OCI-LY1 (cell line): ENCODE measurements at regions not wholly inside any gene's neighbourhood (a gene's known extent, or its start where the extent isn't known, plus 50 kb on each side); places are given as distances from the start of the nearest gene placed in this dataset.

Experiments
- H2AFZ ChIP-seq: fragments of 200-600 bp; sonication (generic), shearing (Covaris generic); 2 replicates; pipeline ENCODE4 v1.6.0; 2014; ENCODE audit warnings: antibody characterized with exemption, mild to moderate bottlenecking, low read length
- H3F3A ChIP-seq: fragments of 200-600 bp; sonication (generic), shearing (Covaris generic); 2 replicates; pipeline ENCODE4 v1.6.0; 2014; ENCODE audit warnings: mild to moderate bottlenecking, antibody characterized with exemption, low read length, moderate library complexity; ENCODE audit not compliant: insufficient read depth
- H3K27ac ChIP-seq: fragments of 200-600 bp; sonication (generic); 2 replicates; pipeline ENCODE4 v1.5.1; 2014; ENCODE audit warnings: low read length, mixed run types, mild to moderate bottlenecking, low read depth; ENCODE audit not compliant: poor library complexity, severe bottlenecking
- H3K27me3 ChIP-seq: fragments of 200-600 bp; sonication (generic); 2 replicates; pipeline ENCODE4 v1.6.0; 2014; ENCODE audit warnings: antibody characterized with exemption, mild to moderate bottlenecking, low read length, moderate library complexity; ENCODE audit not compliant: insufficient read depth
- H3K36me3 ChIP-seq: fragments of 200-600 bp; sonication (generic); 2 replicates; pipeline ENCODE4 v1.6.1; 2014; ENCODE audit warnings: mild to moderate bottlenecking, antibody characterized with exemption, low read length, moderate library complexity, mixed read lengths; ENCODE audit not compliant: insufficient read depth
- H3K4me1 ChIP-seq: fragments of 200-600 bp; sonication (generic); 2 replicates; pipeline ENCODE4 v1.5.1; 2014; ENCODE audit warnings: mild to moderate bottlenecking, low read length, moderate library complexity; ENCODE audit not compliant: insufficient read depth, severe bottlenecking
- H3K4me2 ChIP-seq: fragments of 200-600 bp; sonication (generic), shearing (Covaris generic); 2 replicates; pipeline ENCODE4 v1.6.1; 2014; ENCODE audit warnings: low read length
- H3K4me3 ChIP-seq: fragments of 200-600 bp; sonication (generic); 2 replicates; pipeline ENCODE4 v1.5.1; 2014; ENCODE audit warnings: low read length, low read depth, mild to moderate bottlenecking, mixed read lengths; ENCODE audit not compliant: poor library complexity, severe bottlenecking
- H3K79me2 ChIP-seq: fragments of 200-600 bp; shearing (Covaris generic); 2 replicates; pipeline ENCODE4 v1.6.1; 2016; ENCODE audit warnings: mixed run types, low read length, mixed read lengths; ENCODE audit not compliant: insufficient read depth
- H3K9ac ChIP-seq: fragments of 200-600 bp; sonication (generic), shearing (Covaris generic); 2 replicates; pipeline ENCODE4 v1.6.1; 2014; ENCODE audit warnings: mild to moderate bottlenecking, low read length, mixed read lengths
- H3K9me2 ChIP-seq: fragments of 200-600 bp; sonication (generic), shearing (Covaris generic); 2 replicates; pipeline ENCODE4 v1.6.1; 2014; ENCODE audit warnings: low read depth, mild to moderate bottlenecking, low read length, mixed read lengths
- H3K9me3 ChIP-seq: fragments of 200-600 bp; shearing (Covaris generic); 2 replicates; pipeline ENCODE4 v1.6.1; 2014; ENCODE audit warnings: low read length, mixed read lengths
- H4K20me1 ChIP-seq: fragments of 200-600 bp; sonication (generic), shearing (Covaris generic); 2 replicates; pipeline ENCODE4 v1.6.0; 2016; ENCODE audit warnings: mild to moderate bottlenecking, low read length; ENCODE audit not compliant: insufficient read depth
- EZH2 ChIP-seq: fragments of 200-600 bp; sonication (generic), shearing (Covaris generic); IDR thresholded peaks from 2 replicates; pipeline ENCODE4 v1.8.0; 2017; ENCODE audit warnings: borderline replicate concordance, mixed run types, mild to moderate bottlenecking, antibody characterized with exemption, low read length, moderate library complexity, mixed read lengths
- TF ChIP-seq, protein P1 (sequence below): fragments of 200-600 bp; sonication (generic), shearing (Covaris generic); IDR thresholded peaks from 2 replicates; pipeline ENCODE4 v1.5.1; 2017; ENCODE audit warnings: mild to moderate bottlenecking, antibody characterized with exemption, low read length, moderate library complexity, mixed read lengths

DNA sequence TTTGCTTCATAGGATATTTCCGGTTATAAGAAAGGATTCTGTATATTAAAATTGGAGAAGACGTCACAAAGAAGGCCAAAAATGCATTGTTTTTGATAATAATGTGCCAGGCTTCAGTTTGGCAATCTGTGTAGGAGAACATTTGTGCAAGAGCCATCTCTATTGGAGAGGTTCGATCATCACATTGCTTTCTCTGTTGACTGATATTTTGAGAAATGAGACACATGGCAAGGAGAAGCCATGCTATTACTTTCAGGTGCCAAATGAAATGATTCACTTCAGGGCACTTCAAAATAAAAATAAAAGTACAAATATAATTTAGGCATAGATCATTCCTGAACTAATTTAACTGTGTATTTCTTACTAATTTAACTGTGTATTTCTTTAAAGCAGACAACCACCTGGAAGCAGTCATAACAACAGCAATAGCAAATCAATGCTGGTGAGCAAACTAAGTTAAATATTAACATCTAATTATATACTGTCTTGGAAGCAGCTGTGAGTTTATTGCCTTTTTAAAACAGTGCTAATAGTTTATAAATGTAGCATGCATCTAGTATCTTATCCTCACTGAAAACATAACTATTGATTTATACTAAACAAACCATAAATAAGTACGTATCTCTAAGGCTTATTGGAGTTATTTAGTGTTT, 50.2 kb upstream of the CHST9 start:
- Histone ChIP-seq H3K27ac (no peak overlapping the region), H3F3A (no peaks in the 10 kb centered on the region), H3K9me3 (no peaks in the 10 kb centered on the region), H3K4me3 (no peak overlapping the region), H3K27me3 (no peaks in the 10 kb centered on the region), H3K9me2 (no peaks in the 10 kb centered on the region), H3K4me2 (no peak overlapping the region), H4K20me1 (no peaks in the 10 kb centered on the region), H3K36me3 (no peaks in the 10 kb centered on the region), H3K79me2 (no peaks in the 10 kb centered on the region), H3K9ac (no peak overlapping the region), H3K4me1 (no peaks in the 10 kb centered on the region), H2AFZ (no peak overlapping the region)
- TF ChIP-seq, protein P1, sequence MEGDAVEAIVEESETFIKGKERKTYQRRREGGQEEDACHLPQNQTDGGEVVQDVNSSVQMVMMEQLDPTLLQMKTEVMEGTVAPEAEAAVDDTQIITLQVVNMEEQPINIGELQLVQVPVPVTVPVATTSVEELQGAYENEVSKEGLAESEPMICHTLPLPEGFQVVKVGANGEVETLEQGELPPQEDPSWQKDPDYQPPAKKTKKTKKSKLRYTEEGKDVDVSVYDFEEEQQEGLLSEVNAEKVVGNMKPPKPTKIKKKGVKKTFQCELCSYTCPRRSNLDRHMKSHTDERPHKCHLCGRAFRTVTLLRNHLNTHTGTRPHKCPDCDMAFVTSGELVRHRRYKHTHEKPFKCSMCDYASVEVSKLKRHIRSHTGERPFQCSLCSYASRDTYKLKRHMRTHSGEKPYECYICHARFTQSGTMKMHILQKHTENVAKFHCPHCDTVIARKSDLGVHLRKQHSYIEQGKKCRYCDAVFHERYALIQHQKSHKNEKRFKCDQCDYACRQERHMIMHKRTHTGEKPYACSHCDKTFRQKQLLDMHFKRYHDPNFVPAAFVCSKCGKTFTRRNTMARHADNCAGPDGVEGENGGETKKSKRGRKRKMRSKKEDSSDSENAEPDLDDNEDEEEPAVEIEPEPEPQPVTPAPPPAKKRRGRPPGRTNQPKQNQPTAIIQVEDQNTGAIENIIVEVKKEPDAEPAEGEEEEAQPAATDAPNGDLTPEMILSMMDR = no peak
- TF ChIP-seq EZH2 = no peak
